PC-9 (cell line): ENCODE measurements at regions not wholly inside any gene's neighbourhood (a gene's known extent, or its start where the extent isn't known, plus 50 kb on each side); places are given as distances from the start of the nearest gene placed in this dataset.

Experiments
- BruUV-seq: library from RNA; stranded (reverse); fragments of 400-500 nt; replicated peaks from 2 replicates; lab custom pipeline; 2021; lab: Mats Ljungman, UMichigan
- CTCF ChIA-PET: fragments of 300-600 bp; sonication (Branson Sonifier 250); formaldehyde crosslinking; loops from one replicate; lab custom pipeline; 2022; ENCODE audit warnings: antibody characterized with exemption; lab: Charles Lee
- POLR2A ChIA-PET: fragments of 300-600 bp; sonication (Branson Sonifier 250); formaldehyde crosslinking; loops from one replicate; lab custom pipeline; 2022; ENCODE audit warnings: antibody characterized with exemption; ENCODE audit not compliant: unreplicated experiment; lab: Charles Lee
- DNase-seq, 2 experiments: peaks; one replicate each; pipeline versions ENCODE4 v3.0.0 to v3.0.0-alpha.2; 2015 to 2022; ENCODE audit warnings: mixed read lengths in 1 of 2
- H2AFZ ChIP-seq: fragments of 200-600 bp; sonication (generic); 2 replicates; pipeline ENCODE4 v1.8.1; 2017; ENCODE audit warnings: antibody characterized with exemption
- H3F3A ChIP-seq: fragments of 200-600 bp; sonication (generic); 2 replicates; pipeline ENCODE4 v1.8.1; 2017; ENCODE audit warnings: antibody characterized with exemption, mild to moderate bottlenecking, low read depth; ENCODE audit not compliant: insufficient read depth
- H3K27ac ChIP-seq: fragments of 200-600 bp; sonication (generic); 2 replicates; pipeline ENCODE4 v1.6.1; 2016; ENCODE audit warnings: mixed run types
- H3K27me3 ChIP-seq: fragments of 200-600 bp; sonication (generic); 2 replicates; pipeline ENCODE4 v1.6.1; 2016; ENCODE audit warnings: low read depth, mixed run types; ENCODE audit not compliant: insufficient read depth
- H3K36me3 ChIP-seq: fragments of 200-600 bp; sonication (generic); 2 replicates; pipeline ENCODE4 v1.6.1; 2016; ENCODE audit warnings: low read depth, mixed run types
- H3K4me1 ChIP-seq: fragments of 200-600 bp; sonication (generic); replicated peaks from 2 replicates; pipeline ENCODE4 v1.6.1; 2016; ENCODE audit warnings: mixed run types; ENCODE audit not compliant: insufficient read depth
- H3K4me2 ChIP-seq: fragments of 200-600 bp; sonication (generic); 2 replicates; pipeline ENCODE4 v1.6.1; 2017; ENCODE audit warnings: mixed run types
- H3K4me3 ChIP-seq: fragments of 200-600 bp; sonication (generic); 2 replicates; pipeline ENCODE4 v1.6.1; 2016; ENCODE audit warnings: mixed run types
- H3K79me2 ChIP-seq: fragments of 200-600 bp; sonication (generic); 2 replicates; pipeline ENCODE4 v1.6.1; 2017; ENCODE audit warnings: low read depth, mixed run types
- H3K9me2 ChIP-seq: fragments of 200-600 bp; sonication (generic); 2 replicates; pipeline ENCODE4 v1.8.1; 2017; ENCODE audit warnings: mild to moderate bottlenecking; ENCODE audit not compliant: insufficient read depth
- H3K9me3 ChIP-seq: fragments of 200-600 bp; sonication (generic); 2 replicates; pipeline ENCODE4 v1.8.1; 2016; ENCODE audit warnings: low read depth; ENCODE audit not compliant: insufficient read depth
- H4K20me1 ChIP-seq: fragments of 200-600 bp; sonication (generic); 2 replicates; pipeline ENCODE4 v1.8.1; 2017; ENCODE audit not compliant: insufficient read depth
- CTCF ChIP-seq: fragments of 200-600 bp; sonication (generic); conservative IDR thresholded peaks from 2 replicates; pipeline ENCODE4 v1.6.1; 2017; ENCODE audit warnings: mixed run types, antibody characterized with exemption, mild to moderate bottlenecking, moderate library complexity
- EZH2 ChIP-seq: fragments of 200-600 bp; sonication (generic); IDR thresholded peaks from 2 replicates; pipeline ENCODE4 v1.8.0; 2017; ENCODE audit warnings: antibody characterized with exemption, low read depth
- intact Hi-C: fragments of 100-400 bp; cut with micrococcal nuclease; formaldehyde crosslinking; loops from one replicate; pipeline ENCODE4 v1.10.0; 2022; ENCODE audit not compliant: unreplicated experiment

- Histone ChIP-seq H3K27me3 (peaks cover 70% of the 10 kb centered on the region), H3K4me1 (no peaks in the 10 kb centered on the region), H3K4me3 (no peak overlapping the region), H3K27ac (no peak overlapping the region), H3K9me3 (no peaks in the 10 kb centered on the region), H3K79me2 (no peaks in the 10 kb centered on the region), H2AFZ (no peak overlapping the region), H3K9me2 (no peaks in the 10 kb centered on the region), H4K20me1 (no peaks in the 10 kb centered on the region), H3F3A (no peaks in the 10 kb centered on the region), H3K4me2 (no peak overlapping the region), H3K36me3 (no peaks in the 10 kb centered on the region)
- BruUV-seq = no TSS peak
- POLR2A ChIA-PET = interaction anchor here (0.6 kb wide), 1 partner anchor 8 kb away, joined by 8 read pairs; no protein-coding TSS in a partner anchor
- no peak for TF ChIP-seq CTCF
- CTCF ChIA-PET = no interaction called here
- DNase-seq = no peak
- intact Hi-C loops = no loop called here
Observed at GRCh38 chr21:34278451-34278850, 85.4 kb upstream of the KCNE2 start.

- Histone ChIP-seq H3F3A (no peaks in the 10 kb centered on the region), H4K20me1 (no peaks in the 10 kb centered on the region), H3K36me3 (no peaks in the 10 kb centered on the region), H3K9me2 (no peaks in the 10 kb centered on the region), H3K27ac (no peak overlapping the region), H3K79me2 (no peaks in the 10 kb centered on the region), H3K9me3 (no peaks in the 10 kb centered on the region), H2AFZ (no peak overlapping the region), H3K4me2 (no peak overlapping the region), H3K4me1 (no peaks in the 10 kb centered on the region), H3K27me3 (peaks cover 74% of the 10 kb centered on the region), H3K4me3 (no peak overlapping the region)
- no TSS peak for BruUV-seq
- CTCF ChIA-PET = no interaction called here
- POLR2A ChIA-PET = no interaction called here
- intact Hi-C loops = no loop called here
- DNase-seq = no peak
- no peak for TF ChIP-seq EZH2
Observed at GRCh38 chr21:34279285-34279684, 84.5 kb upstream of the KCNE2 start.

- no peak overlapping the region for H3K27ac ChIP-seq
- H2AFZ ChIP-seq = no peak overlapping the region
- BruUV-seq = no TSS peak
- H3K4me3 ChIP-seq = no peak overlapping the region
- ChIA-PET CTCF (no interaction called here), POLR2A (no interaction called here)
- intact Hi-C loops = no loop called here
- H4K20me1 ChIP-seq = no peaks in the 10 kb centered on the region
- H3K9me3 ChIP-seq = no peaks in the 10 kb centered on the region
- no peaks in the 10 kb centered on the region for H3F3A ChIP-seq
- H3K9me2 ChIP-seq = no peaks in the 10 kb centered on the region
- TF ChIP-seq CTCF = no peak
- TF ChIP-seq EZH2 = no peak
- peaks cover 68% of the 10 kb centered on the region; the same call in 1 of the 2 replicates for H3K27me3 ChIP-seq
- no peaks in the 10 kb centered on the region for H3K4me1 ChIP-seq
- H3K4me2 ChIP-seq = no peak overlapping the region
- H3K36me3 ChIP-seq = no peaks in the 10 kb centered on the region
- DNase-seq = no peak
- no peaks in the 10 kb centered on the region for H3K79me2 ChIP-seq
Observed at GRCh38 chr21:34279883-34280282, 83.9 kb upstream of the KCNE2 start.

GRCh38 chr21:34280389-34280795 is 83.4 kb upstream of the KCNE2 start:
- Histone ChIP-seq H3K9me2 (no peaks in the 10 kb centered on the region), H3K27me3 (peaks cover 63% of the 10 kb centered on the region; the same call in 1 of the 2 replicates), H2AFZ (no peak overlapping the region), H3K27ac (no peak overlapping the region), H3K4me1 (no peaks in the 10 kb centered on the region), H3K36me3 (no peaks in the 10 kb centered on the region), H4K20me1 (no peaks in the 10 kb centered on the region), H3F3A (no peaks in the 10 kb centered on the region), H3K4me2 (no peak overlapping the region), H3K9me3 (no peaks in the 10 kb centered on the region), H3K4me3 (no peak overlapping the region), H3K79me2 (no peaks in the 10 kb centered on the region)
- CTCF ChIA-PET = no interaction called here
- intact Hi-C loops = no loop called here
- POLR2A ChIA-PET = no interaction called here
- TF ChIP-seq CTCF (no peak), EZH2 (no peak)
- DNase-seq = no peak
- BruUV-seq = no TSS peak
